Stimulated activated CD4-positive, alpha-beta T cell treated with anti-CD3 and anti-CD28 coated beads, Interleukin-15, amount 100 ng/mL, for 48 hours (primary cell): ENCODE measurements at regions not wholly inside any gene's neighbourhood (a gene's known extent, or its start where the extent isn't known, plus 50 kb on each side); places are given as distances from the start of the nearest gene placed in this dataset.
"Not testable (repeated sequence)": the region's sequence is repeated elsewhere in the genome, so short reads cannot be mapped to it uniquely, and the experiment has no call there.

ENCODE experiments used
- DNase-seq, 2 donors: peaks; one replicate each; pipeline ENCODE4 v3.0.0-alpha.2; 2020; ENCODE audit warnings: low read depth in 2 of 2

DNA sequence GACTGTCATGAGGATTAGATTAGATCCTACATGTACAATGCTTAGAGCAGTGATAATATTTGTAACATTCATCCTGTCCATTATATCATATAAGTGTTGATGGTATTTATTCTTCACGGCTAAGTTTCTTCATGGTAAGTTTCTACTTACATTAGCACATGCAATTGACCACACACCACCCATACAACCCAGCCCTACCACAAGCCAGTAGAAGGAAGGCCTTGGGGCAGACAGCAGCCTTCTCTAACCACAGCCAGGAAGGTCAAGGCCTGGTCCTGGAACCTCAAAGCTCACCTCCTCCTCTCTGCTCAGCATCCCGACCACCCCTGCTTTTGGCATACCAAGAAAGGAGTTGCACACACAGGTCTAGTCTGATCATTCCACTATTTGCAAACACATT is 245.2 kb upstream of the SDK2 start:
- no peak for DNase-seq

GRCh38 chr17:73890831-73891405 is 246.7 kb upstream of the SDK2 start:
- DNase-seq, result no peak

DNA sequence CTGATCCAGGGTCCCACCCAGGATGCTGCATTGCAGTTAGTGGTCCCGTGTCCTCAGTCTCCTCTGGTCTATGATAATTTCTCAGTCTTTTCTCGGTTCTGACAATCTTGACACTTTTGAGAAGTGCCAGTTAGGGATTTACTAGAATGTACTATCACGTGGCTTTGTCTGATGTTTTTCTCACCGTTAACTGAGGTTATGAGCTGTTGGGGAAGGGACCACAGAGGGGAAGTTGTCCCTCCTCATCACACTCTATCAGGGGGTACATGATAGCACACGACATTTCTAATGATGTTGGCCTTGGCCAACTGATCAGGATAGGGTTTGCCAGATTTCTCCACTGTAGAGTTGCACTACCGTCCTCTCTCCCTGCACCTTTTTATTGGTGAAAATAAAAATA is 250.9 kb upstream of the SDK2 start:
- DNase-seq, result no peak

DNA sequence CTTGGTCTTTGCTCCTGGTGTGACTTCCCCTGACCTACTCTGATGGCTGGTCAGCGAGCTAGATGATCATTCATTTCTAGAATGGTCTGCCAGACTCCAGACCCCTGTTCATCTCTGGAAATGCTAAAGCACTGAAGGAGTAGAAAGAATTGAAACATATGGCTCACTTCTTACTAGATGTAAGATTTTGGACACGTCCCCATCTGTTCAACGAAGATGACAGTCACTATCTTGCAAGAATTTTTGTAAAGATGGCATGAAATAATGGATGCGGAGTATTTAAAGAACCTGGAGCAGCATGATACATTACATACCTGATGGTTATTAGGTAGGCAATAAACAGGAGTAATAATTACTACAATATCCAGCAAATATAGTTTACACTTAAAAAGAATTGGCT is 252.7 kb upstream of the SDK2 start:
- no peak for DNase-seq

GRCh38 chr17:73899839-73900238 is 255.6 kb upstream of the SDK2 start:
- DNase-seq, result no peak

DNA sequence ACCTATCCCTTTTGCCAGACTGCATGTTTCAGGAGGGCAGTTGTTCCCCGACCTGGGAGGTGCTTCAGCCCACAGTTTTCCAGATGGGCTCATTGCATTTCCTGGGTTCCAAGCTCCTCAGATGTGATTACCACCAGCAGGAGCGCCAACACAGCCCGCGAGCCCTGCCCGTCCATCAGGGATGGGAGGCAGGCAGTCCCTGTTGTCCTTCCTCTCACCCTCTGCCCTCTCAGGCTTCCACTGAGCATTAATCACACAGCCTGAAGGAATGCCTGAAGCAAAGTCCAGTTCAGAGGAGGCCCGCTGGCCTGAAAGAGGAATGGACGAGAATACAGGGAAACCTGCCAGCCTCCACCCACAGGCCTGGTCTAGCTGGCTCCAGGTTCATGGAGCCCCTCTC is 256.3 kb upstream of the SDK2 start:
- no peak for DNase-seq

- no peak for DNase-seq
These were observed 257.0 kb upstream of the SDK2 start for GRCh38 chr17:73901249-73901648.

DNA sequence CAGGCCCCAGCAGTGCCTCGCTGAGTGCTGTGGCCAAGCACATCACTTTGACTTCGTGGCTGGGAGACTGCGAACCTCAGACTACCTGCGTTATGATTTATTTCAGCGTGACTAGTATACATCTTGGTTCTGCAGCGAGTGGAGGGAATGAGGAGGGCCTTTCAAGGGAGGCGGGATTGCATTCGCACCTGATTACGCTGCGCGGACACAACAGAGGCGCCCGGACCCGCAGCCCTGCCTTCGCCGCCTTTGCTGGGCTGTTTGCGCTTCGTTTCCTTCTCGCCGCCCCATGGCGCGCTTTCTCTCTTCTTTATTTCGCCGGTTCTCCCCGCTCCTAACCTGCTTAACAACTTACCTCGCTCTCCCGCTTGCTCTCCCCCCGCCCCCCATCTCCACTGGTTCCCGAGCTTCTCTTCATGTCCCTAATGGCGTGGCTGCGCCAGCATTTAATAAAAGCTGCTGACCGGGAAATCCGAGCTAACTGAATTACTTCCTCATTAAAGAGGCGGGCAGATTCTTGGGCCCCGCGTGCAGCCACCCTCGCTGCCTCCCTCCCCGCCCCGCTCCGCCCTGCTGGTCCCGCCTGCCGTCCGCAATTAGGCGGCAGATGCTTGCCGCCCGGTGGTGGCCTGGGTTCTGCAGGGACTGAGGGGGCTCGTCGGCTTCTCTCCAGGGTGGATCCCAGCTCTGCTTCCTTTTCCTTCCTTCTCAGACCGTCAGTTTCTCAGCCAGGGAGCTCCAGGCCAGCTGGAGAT is 257.6 kb upstream of the SDK2 start:
- DNase-seq, result peak in 1 of 2 donors; percentile 29

DNA sequence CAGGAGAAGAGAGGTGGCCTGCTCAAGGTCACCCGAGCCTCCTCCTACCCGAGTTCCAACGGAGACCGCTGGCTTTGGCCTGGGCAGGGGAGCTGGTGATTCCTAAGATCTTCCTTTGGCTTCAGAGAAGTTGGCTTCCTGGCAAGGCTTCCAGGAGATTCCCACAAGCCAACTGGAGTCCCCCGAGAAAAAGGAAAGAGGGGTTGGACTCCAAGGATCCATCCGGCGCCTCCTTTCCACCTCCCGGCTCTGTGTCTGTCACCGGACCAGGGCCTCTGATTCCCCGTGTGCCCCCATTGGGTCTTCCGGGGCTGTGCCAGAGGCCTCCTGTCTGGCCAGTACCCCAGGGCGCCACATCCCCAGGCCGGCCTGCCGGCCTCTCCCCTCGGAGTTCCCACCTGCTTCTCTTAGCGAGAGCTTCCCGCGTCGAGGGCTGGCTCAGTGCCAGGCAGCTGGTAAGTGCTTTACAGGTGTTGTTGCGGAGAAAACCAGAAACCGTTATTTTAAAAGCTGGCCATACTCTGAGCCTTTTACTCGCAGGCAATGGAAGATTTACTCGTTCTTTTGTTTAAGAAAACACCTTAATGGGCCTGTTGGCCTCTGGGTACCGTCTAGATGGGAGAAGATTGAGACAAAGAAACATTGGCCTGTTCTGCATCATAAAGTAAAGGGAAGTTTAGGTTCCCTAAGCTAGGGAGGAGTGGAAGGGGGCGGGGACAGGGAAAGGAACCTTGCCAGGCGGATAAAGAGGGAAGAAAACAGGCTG is 258.4 kb upstream of the SDK2 start:
- DNase-seq, result no peak

GRCh38 chr17:73906896-73907870 is 262.9 kb upstream of the SDK2 start:
- DNase-seq, result no peak

GRCh38 chr17:73909186-73909585 is 264.9 kb upstream of the SDK2 start:
- DNase-seq, result no peak

DNA sequence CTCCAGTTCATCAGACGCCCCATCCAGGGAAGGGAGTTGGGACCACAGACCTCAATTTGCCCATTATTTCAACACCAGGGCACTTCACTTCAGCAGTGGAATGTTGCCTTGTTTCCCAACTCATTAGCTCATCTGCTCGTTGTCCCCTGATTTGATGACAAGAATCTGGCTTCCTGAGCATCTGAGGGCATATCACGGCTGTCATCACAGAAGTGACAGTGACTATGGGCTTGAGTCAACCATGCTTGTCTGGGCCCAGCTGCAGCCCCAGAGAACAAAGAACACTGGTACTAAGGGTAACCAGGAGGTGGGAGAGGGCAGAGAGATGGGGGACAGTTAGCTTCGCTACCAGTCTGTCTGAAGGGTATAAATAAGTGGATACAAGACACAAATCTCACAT is 266.0 kb upstream of the SDK2 start:
- no peak for DNase-seq

DNA sequence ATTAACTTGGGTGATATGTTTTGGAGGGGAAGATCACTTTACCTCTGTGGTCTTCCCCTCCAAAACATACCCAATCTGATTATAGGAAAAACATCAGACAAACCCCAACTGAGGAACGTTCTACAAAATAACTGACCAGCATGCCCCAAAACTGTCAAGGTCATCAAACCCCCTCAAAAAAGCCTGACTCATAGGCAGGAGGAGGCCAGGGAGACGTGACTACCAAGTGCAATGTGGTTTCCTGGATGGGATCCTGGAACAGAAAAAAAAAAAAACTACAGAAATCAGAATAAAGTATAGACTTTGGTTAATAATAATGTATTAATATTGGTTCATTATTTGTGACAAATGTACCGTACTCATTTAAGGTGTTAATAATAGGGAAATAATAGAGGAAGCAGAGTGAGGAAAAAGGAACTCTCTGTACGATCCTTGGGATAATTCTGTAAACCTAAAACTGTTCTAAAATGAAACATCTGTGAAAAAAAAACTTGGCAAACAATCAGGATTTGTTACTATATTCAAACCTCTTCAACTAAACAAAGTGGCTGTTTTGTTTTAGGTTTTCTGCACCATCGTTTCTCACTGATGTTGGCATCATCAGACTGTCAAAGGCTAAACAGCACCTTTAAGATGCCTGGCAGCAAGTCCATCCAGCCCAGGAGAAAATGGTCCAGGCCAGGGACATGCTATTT is 266.7 kb upstream of the SDK2 start:
- DNase-seq, result no peak

DNA sequence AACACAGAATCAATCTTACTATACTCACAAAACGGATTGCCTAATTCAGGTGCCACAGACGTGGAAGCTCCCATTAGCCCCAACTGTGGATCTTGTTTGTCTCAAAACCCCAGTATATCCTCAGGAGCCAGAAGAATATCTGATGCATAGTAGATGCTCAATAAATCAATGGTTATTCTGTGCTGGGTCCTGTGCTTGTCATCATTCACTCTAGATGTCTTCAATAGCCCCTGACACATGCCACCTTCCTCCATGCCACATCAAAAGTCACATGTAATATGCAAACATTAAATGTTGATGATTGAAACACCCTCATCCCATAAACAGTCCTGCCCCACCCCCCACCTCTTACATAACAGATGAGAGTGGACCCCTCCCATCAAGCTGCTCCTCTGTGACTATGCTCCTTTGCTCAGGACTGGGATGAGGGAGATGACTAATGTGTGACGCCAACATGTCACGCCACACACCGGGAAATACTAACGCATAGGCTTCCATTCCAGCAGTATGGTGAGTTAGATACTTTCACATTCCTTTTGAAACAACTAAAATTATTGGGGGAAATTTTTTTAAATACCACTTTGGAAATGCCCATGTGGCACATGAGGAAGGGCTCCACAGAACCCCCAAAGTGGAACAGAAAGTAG is 267.6 kb upstream of the SDK2 start:
- no peak for DNase-seq

DNA sequence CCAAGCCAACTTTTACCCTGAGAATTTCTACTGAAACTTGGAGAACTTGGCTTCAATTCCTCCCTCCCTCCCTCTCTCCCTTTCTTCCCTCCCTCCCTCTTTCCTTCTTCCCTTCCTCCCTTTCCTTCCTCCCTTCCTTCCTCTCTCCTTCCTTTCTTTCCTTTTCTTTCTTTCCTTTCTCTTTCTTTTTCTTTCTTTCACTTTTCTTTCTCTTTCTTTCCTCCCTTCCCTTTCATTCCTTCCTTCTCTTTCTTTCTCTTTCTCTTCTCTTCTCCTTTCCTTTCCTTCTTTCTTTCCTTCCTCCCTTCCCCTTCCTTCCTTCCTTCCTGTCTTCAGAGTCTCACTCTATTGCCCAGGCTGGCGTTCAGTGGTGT is 268.1 kb upstream of the SDK2 start:
- DNase-seq, result no peak

- no peak for DNase-seq
These were observed 270.5 kb upstream of the SDK2 start for GRCh38 chr17:73914536-73915274.

DNA sequence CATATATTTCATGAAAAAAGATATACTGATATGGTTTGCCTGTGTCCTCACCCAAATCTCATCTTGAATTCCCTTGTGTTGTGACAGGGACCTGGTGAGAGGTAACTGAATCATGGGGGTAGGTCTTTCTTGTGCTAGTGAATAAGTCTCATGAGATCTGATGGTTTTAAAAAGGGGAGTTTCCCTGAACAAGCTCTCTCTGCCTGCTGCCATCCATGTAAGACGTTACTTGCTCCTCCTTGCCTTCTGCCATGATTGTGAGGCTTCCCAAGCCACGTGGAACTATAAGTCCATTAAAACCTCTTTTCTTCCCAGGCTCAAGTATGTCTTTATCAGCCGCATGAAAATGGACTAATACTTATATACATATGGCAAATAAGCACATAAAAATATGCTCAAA is 274.8 kb upstream of the SDK2 start:
- DNase-seq, result not testable (repeated sequence)

- no peak for DNase-seq
These were observed 277.1 kb upstream of the SDK2 start for GRCh38 chr17:73921306-73921705.

DNA sequence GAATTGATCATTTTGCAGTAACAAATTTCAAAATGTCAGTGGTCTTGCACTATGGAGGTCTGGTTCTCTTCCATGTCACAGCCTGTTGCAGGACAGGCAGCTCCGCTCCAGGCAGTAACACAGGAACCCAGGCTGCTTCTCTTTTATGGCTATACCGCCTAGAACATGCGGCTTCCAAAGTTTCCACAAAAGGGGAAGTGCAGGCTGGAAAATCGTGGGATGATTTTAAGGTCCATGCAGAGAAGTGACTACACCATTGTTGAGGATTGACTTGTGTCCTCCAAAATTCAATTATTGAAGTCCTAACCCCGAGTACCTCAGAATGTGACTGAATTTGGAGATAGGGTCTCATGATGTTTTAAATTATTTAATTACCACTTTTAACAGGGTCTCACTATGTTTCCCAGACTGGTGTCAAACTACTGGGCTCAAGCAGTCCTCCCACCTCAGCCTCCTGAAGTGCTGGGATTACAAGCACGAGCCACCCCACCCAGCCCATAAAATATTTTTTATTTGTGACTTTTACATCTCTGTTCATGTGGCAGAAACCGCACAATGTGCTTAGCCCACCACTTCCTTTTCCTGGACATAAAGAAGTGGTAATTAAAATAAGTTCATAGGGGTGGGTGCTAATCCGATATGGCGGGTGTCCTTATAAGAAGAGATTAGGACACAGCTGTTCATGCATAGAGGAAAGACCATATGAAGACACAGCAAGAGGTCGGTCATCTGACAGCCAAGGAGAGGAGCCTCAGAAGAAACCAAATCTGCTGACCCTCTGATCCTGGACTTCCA is 279.2 kb upstream of the RPL38 start:
- DNase-seq, result no peak

- DNase-seq, result no peak
These were observed 278.6 kb upstream of the RPL38 start for GRCh38 chr17:73924909-73925186.
